PC-9 (cell line): ENCODE measurements at regions not wholly inside any gene's neighbourhood (a gene's known extent, or its start where the extent isn't known, plus 50 kb on each side); places are given as distances from the start of the nearest gene placed in this dataset.

ENCODE experiments used
- CTCF ChIP-seq: fragments of 200-600 bp; sonication (generic); conservative IDR thresholded peaks from 2 replicates; pipeline ENCODE4 v1.6.1; 2017; ENCODE audit warnings: mixed run types, antibody characterized with exemption, mild to moderate bottlenecking, moderate library complexity
- EZH2 ChIP-seq: fragments of 200-600 bp; sonication (generic); IDR thresholded peaks from 2 replicates; pipeline ENCODE4 v1.8.0; 2017; ENCODE audit warnings: antibody characterized with exemption, low read depth

- TF ChIP-seq CTCF (no peak), EZH2 (no peak)
Measured at GRCh38 chr16:66207139-66207882, 159.2 kb upstream of the CDH5 start.
